PC-9 (cell line): ENCODE measurements at regions not wholly inside any gene's neighbourhood (a gene's known extent, or its start where the extent isn't known, plus 50 kb on each side); places are given as distances from the start of the nearest gene placed in this dataset.

ENCODE experiments used
- BruUV-seq: library from RNA; stranded (reverse); fragments of 400-500 nt; replicated peaks from 2 replicates; lab custom pipeline; 2021; lab: Mats Ljungman, UMichigan
- CTCF ChIA-PET: fragments of 300-600 bp; sonication (Branson Sonifier 250); formaldehyde crosslinking; loops from one replicate; lab custom pipeline; 2022; ENCODE audit warnings: antibody characterized with exemption; lab: Charles Lee
- POLR2A ChIA-PET: fragments of 300-600 bp; sonication (Branson Sonifier 250); formaldehyde crosslinking; loops from one replicate; lab custom pipeline; 2022; ENCODE audit warnings: antibody characterized with exemption; ENCODE audit not compliant: unreplicated experiment; lab: Charles Lee
- DNase-seq, 2 experiments: peaks; one replicate each; pipeline versions ENCODE4 v3.0.0 to v3.0.0-alpha.2; 2015 to 2022; ENCODE audit warnings: mixed read lengths in 1 of 2
- H2AFZ ChIP-seq: fragments of 200-600 bp; sonication (generic); 2 replicates; pipeline ENCODE4 v1.8.1; 2017; ENCODE audit warnings: antibody characterized with exemption
- H3F3A ChIP-seq: fragments of 200-600 bp; sonication (generic); 2 replicates; pipeline ENCODE4 v1.8.1; 2017; ENCODE audit warnings: antibody characterized with exemption, mild to moderate bottlenecking, low read depth; ENCODE audit not compliant: insufficient read depth
- H3K27ac ChIP-seq: fragments of 200-600 bp; sonication (generic); 2 replicates; pipeline ENCODE4 v1.6.1; 2016; ENCODE audit warnings: mixed run types
- H3K27me3 ChIP-seq: fragments of 200-600 bp; sonication (generic); 2 replicates; pipeline ENCODE4 v1.6.1; 2016; ENCODE audit warnings: low read depth, mixed run types; ENCODE audit not compliant: insufficient read depth
- H3K36me3 ChIP-seq: fragments of 200-600 bp; sonication (generic); 2 replicates; pipeline ENCODE4 v1.6.1; 2016; ENCODE audit warnings: low read depth, mixed run types
- H3K4me1 ChIP-seq: fragments of 200-600 bp; sonication (generic); replicated peaks from 2 replicates; pipeline ENCODE4 v1.6.1; 2016; ENCODE audit warnings: mixed run types; ENCODE audit not compliant: insufficient read depth
- H3K4me2 ChIP-seq: fragments of 200-600 bp; sonication (generic); 2 replicates; pipeline ENCODE4 v1.6.1; 2017; ENCODE audit warnings: mixed run types
- H3K4me3 ChIP-seq: fragments of 200-600 bp; sonication (generic); 2 replicates; pipeline ENCODE4 v1.6.1; 2016; ENCODE audit warnings: mixed run types
- H3K79me2 ChIP-seq: fragments of 200-600 bp; sonication (generic); 2 replicates; pipeline ENCODE4 v1.6.1; 2017; ENCODE audit warnings: low read depth, mixed run types
- H3K9me2 ChIP-seq: fragments of 200-600 bp; sonication (generic); 2 replicates; pipeline ENCODE4 v1.8.1; 2017; ENCODE audit warnings: mild to moderate bottlenecking; ENCODE audit not compliant: insufficient read depth
- H3K9me3 ChIP-seq: fragments of 200-600 bp; sonication (generic); 2 replicates; pipeline ENCODE4 v1.8.1; 2016; ENCODE audit warnings: low read depth; ENCODE audit not compliant: insufficient read depth
- H4K20me1 ChIP-seq: fragments of 200-600 bp; sonication (generic); 2 replicates; pipeline ENCODE4 v1.8.1; 2017; ENCODE audit not compliant: insufficient read depth
- CTCF ChIP-seq: fragments of 200-600 bp; sonication (generic); conservative IDR thresholded peaks from 2 replicates; pipeline ENCODE4 v1.6.1; 2017; ENCODE audit warnings: mixed run types, antibody characterized with exemption, mild to moderate bottlenecking, moderate library complexity
- EZH2 ChIP-seq: fragments of 200-600 bp; sonication (generic); IDR thresholded peaks from 2 replicates; pipeline ENCODE4 v1.8.0; 2017; ENCODE audit warnings: antibody characterized with exemption, low read depth
- intact Hi-C: fragments of 100-400 bp; cut with micrococcal nuclease; formaldehyde crosslinking; loops from one replicate; pipeline ENCODE4 v1.10.0; 2022; ENCODE audit not compliant: unreplicated experiment

DNA sequence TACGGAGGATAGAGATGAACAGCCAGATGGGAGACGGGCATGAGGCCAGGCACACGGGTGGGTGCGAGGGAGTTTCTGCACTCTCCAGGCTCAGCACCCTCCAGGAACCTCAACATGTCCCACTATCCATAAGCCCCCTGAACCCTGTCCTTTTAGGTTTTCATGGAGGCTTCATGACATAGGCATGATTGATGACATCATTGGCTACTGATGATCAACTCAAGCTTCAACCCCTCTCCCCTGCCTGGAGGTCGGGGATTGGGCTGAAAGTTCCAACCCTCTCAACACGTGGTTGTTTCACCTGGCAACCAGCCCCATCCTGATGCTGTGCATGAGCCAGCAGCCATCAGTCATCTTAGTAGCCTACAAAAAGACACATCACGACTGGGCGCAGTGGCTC, 360.7 kb upstream of the AUTS2 start:
- ChIA-PET POLR2A (no interaction called here), CTCF (no interaction called here)
- no peaks in the 10 kb centered on the region for H3F3A ChIP-seq
- intact Hi-C loops = no loop called here
- H3K9me2 ChIP-seq = no peaks in the 10 kb centered on the region
- H3K79me2 ChIP-seq = no peaks in the 10 kb centered on the region
- no peak for TF ChIP-seq EZH2
- no peak for TF ChIP-seq CTCF
- no peak overlapping the region for H3K27ac ChIP-seq
- no TSS peak for BruUV-seq
- H2AFZ ChIP-seq = no peak overlapping the region
- H3K9me3 ChIP-seq = no peaks in the 10 kb centered on the region
- no peaks in the 10 kb centered on the region for H4K20me1 ChIP-seq
- no peaks in the 10 kb centered on the region for H3K36me3 ChIP-seq
- H3K27me3 ChIP-seq = no peaks in the 10 kb centered on the region
- no peak overlapping the region for H3K4me3 ChIP-seq
- no peak for DNase-seq
- no peak overlapping the region for H3K4me2 ChIP-seq
- no peaks in the 10 kb centered on the region for H3K4me1 ChIP-seq

GRCh38 chr7:69243016-69243415, 355.3 kb upstream of the AUTS2 start:
- Histone ChIP-seq H3K4me3 (no peak overlapping the region), H2AFZ (no peak overlapping the region), H3K9me2 (no peaks in the 10 kb centered on the region), H3K27me3 (no peaks in the 10 kb centered on the region), H3K4me1 (peaks cover 24% of the 10 kb centered on the region), H3K4me2 (no peak overlapping the region), H3K27ac (no peak overlapping the region), H3F3A (no peaks in the 10 kb centered on the region), H3K9me3 (no peaks in the 10 kb centered on the region), H3K36me3 (no peaks in the 10 kb centered on the region), H4K20me1 (no peaks in the 10 kb centered on the region), H3K79me2 (no peaks in the 10 kb centered on the region)
- ChIA-PET POLR2A (no interaction called here), CTCF (no interaction called here)
- DNase-seq = no peak
- no TSS peak for BruUV-seq
- no peak for TF ChIP-seq CTCF
- no peak for TF ChIP-seq EZH2
- intact Hi-C loops = no loop called here

DNA sequence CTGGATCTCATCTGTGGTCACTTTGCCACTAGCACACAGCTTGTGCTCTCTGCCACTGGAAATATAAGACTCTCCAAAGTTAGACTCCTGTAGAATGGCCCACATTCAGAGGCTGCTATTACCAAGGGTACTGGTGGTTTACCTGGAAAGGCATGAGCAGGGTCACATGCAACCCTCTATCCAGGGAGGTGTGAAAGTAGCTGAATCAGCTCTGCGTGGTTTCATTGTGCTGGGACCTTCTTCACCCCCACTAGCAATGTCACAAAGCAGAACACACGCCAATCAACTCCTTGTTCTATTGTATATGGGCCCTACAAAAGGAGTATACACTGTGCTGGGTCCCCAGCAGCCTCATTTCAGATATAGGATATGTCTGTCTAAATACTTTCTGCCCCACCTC, 353.6 kb upstream of the AUTS2 start:
- H3K27ac ChIP-seq = no peak overlapping the region
- TF ChIP-seq CTCF = no peak
- TF ChIP-seq EZH2 = no peak
- H3K4me1 ChIP-seq = peaks cover 36% of the 10 kb centered on the region
- H3K79me2 ChIP-seq = no peaks in the 10 kb centered on the region
- CTCF ChIA-PET = no interaction called here
- no peaks in the 10 kb centered on the region for H3K9me2 ChIP-seq
- BruUV-seq = no TSS peak
- H3K4me3 ChIP-seq = no peak overlapping the region
- H3K27me3 ChIP-seq = no peaks in the 10 kb centered on the region
- no peak overlapping the region for H3K4me2 ChIP-seq
- no peak for DNase-seq
- H3K9me3 ChIP-seq = no peaks in the 10 kb centered on the region
- no peaks in the 10 kb centered on the region for H3F3A ChIP-seq
- POLR2A ChIA-PET = no interaction called here
- no peaks in the 10 kb centered on the region for H3K36me3 ChIP-seq
- H4K20me1 ChIP-seq = no peaks in the 10 kb centered on the region
- intact Hi-C loops = no loop called here
- H2AFZ ChIP-seq = no peak overlapping the region
